GM21447 (cell line): ENCODE measurements at regions not wholly inside any gene's neighbourhood (a gene's known extent, or its start where the extent isn't known, plus 50 kb on each side); places are given as distances from the start of the nearest gene placed in this dataset.
"Not testable (repeated sequence)": the region's sequence is repeated elsewhere in the genome, so short reads cannot be mapped to it uniquely, and the experiment has no call there.

ENCODE experiments used
- ATAC-seq: cut with Tn5 transposase; IDR thresholded peaks from one replicate; pipeline ENCODE4 v1.9.1; 2021; ENCODE audit not compliant: unreplicated experiment

DNA sequence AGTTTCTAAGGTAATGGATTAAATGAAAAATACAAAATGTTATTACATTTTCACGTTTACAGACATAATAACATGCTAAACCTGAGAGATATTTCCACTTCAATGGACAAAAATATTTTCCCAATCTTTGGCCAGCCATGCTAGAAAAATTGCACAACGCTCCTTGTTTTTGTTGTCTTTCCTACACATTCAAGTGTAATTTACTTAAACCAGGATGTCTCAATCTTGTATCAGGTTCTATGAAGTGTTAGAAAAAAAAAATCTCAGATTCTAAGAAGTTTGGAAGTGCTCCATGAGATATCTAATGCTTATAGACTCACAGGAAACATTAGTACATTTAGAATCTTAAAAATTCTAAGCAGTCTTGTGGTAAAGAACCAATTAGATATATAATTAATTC, 141.8 kb upstream of the SLC35G4 start:
- no peak for ATAC-seq

DNA sequence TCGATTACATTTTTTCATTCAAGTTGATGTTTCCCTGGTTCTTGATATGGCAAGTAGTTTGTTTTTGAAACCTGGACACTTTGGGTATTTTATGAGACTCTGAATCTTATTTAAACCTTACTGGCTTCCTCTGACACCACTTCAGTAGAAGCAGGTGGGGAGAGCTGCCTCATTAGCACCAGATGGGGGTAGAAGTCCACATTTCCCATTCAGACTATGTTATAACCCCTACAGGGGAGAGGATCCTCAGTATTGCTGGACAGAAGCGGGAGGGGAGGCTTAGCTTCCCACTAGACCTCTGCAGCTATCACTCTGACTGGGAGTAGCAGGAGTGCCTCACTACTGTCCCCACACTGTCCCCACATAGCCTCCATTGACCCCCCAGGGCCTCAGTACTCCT, 145.3 kb upstream of the SLC35G4 start:
- ATAC-seq, result no peak

DNA sequence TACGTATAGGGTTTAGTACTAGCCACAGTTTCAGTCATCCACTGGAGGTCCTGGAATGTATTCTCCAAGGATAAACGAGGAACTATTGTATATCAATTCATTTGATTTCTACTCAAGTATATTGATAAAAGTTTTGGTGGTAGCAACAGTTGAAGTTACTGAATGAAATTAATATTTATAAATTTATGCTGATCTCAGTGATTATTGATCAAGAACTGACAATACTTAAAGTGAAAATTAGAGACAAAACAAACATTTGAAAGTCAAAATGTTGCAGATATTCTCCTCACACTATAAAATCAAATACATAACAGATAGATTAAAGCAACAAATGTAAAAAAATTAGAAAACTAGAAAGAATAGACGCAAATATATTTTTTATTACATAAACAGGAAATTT, 150.9 kb upstream of the SLC35G4 start:
- ATAC-seq, result no peak

DNA sequence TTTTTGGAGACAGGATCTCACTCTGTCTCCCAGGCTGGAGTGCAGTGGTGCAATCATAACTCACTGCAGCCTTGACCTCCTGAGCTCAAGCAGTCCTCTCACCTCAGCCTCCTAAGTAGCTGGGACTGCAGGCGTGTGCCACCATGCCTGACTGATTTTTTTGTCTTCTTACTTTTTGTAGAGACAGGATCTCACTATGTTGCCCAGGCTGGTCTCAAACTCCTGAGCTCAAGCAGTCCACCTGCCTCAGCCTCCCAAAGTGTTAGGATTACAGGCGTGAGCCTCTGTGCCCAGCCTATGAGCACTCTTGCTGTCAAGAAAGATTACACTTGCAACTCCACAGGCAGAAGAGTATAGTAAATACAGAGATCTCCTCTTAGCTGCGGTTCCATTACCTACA, 151.5 kb upstream of the SLC35G4 start:
- not testable (repeated sequence) for ATAC-seq

DNA sequence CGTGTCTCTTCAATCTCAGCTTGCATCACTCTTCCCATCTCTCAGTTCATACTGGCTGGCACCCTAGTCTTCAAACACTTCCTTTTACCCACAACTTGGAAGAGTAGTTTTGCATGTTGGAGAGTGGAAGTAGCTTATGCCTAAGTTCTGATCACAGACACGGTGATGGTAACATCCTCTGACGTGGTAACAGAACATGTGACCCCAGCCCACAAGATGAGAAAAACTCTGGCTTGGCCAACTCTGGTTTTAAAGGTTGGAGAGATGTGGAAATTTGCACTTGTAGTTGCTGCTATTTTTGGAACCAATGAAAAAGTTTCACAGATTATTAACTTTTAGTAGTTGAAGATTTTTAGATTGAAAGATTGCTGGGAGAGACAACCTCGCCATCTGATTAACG, 155.4 kb upstream of the SLC35G4 start:
- no peak for ATAC-seq

DNA sequence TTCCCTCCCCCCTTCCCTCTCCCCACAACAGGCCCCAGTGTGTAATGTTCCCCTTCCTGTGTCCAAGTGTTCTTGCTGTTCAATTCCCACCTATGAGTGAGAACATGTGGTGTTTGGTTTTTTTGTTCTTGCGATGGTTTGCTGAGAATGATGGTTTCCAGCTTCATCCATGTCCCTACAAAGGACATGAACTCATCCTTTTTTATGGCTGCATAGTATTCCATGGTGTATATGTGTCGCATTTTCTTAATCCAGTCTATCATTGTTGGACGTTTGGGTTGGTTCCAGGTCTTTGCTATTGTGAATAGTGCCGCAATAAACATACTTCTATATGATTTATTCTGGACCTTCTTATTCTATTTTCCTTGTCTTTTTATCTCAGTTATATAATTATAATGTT, 165.2 kb upstream of the SLC35G4 start:
- ATAC-seq, result not testable (repeated sequence)

DNA sequence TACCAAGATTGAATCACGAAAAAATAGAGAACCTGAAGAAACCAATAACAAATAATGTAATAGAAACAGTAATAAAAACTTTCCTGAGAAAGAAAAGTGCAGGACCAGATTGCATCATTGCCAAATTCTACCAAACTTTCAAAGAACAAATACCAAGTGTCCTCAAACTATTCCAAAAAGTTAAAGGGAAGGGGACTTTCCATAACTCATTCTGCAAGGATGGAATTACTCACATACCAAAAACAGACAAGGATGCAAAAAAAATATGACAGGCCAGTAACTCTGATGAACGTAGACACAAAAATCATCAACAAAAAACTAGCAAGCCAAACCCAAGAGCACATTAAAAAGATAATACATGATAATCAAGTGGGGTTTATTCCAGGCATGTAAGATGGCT, 172.3 kb upstream of the SLC35G4 start:
- no peak for ATAC-seq

DNA sequence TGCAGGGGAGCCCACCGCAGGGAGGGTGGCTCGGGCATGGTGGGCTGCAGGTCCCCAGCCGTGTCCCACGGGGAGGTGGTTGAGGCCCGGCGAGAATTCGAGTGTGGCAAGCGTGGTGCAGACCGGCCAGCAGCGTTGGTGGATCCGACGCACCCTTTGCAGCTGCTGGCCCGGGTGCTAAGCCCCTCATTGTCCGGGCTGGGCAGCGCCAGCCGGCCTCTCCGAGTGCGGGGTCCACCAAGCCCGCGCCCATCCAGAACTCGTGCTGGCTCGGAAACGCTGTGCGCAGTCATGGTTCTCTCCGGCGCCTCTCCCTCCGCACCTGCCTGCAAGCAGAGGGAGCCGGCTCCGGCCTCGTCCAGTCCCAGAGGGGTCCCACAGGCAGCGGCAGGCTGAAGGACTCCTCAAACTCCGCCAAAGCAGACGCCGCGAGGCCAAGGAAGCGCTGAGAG, 177.0 kb upstream of the SLC35G4 start:
- no peak for ATAC-seq

DNA sequence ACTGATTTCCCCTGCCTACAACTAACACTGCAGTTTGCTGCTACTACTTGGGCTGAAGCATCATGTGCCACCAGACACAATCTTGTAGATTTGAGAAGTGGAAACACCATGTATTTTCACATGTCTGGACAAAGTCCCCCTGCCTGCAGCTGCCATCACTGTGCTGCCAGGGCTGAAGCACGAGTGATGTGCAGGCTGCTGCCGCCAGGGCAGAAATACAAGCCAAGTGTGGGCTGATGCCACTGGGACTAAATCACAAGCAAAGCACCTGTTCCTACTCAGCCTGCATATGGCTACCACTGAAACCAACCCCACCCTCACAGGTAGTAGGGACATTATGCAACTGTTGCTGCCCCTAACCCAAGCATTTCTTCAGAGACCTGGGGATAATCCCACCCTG, 179.5 kb upstream of the SLC35G4 start:
- ATAC-seq, result no peak

DNA sequence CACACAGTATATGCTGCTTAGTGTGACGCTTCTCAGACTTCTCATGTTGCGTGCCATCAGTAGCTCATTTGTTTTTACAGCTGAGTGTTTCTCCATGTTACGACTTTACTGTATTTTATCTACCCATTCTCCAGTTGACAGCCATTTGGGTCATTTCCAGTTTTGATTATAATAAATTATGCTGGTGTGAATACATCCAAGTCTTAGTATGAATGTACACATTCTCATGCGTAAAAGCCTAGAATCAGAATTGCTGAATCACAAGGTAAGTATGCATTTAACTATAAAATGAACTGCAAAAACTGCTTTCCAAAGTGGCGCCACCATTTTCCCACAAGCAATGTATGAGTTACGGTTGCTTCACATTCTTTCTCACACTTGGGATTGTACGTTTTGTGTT, 184.2 kb upstream of the SLC35G4 start:
- no peak for ATAC-seq

DNA sequence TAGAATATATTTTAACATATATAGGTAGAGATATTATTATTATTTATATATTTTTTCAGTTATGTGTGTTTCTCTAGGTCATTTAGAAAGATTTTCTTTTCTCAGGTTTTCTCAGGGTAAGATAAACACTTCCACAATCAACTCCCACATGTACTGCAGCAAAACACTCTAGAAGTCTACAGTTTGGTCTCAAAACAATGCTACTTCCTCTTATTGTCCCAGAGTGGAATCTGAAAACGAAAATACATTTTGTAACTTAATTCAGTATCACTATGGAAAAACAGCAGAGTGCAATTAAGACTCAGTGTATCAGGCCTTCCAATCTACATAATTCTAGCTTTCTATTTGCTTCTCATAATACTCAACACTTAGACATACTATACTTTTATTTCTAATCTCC, 190.1 kb upstream of the SLC35G4 start:
- ATAC-seq, result no peak

DNA sequence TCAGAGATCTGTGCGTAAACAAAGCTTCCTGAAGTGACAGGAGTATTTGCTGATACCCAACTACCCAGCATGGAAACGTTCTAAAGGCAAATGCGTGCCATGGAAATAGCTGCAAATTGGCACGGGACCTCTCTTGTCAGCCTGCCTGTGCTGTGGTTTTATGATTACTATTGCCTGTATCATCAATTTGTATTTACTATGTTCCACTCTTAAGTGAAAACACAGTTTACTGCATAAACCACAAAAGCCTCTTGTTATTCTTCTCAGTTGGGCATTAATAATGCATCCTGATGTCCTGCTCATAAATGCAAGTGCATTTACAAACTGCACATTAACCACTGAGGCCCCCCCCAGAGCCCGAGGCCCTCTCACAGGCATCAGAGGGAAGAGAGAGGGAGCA, 196.6 kb upstream of the SLC35G4 start:
- no peak for ATAC-seq

DNA sequence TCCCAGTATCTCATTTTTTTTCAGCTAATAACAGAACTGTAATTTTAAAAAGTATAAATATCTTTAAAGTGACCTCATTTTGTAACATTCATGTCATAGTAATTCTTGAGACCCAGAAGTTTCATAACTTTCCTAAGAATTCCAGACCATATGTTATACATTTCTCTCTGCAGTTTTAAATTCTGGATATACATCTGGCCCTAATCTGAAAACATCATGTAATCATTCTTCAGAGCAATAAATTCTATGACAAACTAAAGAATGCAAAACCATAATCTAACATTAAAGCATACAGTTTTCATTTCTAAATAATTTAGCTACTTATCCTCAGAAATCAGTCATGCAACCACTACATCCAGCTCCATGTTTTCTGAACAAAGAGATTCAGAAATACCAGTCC, 198.3 kb upstream of the SLC35G4 start:
- no peak for ATAC-seq

DNA sequence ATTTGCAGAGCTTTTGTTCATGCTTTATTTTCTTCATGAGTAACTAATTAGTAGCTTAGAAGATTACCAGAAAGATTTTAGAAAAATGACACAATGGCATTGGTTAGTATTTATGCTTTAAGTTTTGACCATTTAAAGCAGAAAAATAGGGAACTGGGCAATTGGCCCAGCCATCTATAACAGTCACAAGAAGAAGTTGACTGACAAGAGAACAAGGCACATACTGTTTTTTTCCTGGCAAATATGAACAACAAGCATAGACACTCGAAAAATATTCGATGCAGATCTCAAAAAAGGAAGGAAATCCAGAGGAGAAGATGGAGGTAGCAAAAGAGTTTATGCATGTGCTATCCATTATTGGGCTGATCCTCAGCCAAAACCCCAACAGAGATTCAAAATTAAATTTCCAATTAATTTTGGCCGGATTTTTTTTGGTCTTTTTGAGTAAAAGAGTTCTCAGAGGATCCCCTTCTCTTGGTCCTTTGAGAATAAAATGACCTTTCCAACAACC, 200.8 kb upstream of the SLC35G4 start:
- no peak for ATAC-seq

DNA sequence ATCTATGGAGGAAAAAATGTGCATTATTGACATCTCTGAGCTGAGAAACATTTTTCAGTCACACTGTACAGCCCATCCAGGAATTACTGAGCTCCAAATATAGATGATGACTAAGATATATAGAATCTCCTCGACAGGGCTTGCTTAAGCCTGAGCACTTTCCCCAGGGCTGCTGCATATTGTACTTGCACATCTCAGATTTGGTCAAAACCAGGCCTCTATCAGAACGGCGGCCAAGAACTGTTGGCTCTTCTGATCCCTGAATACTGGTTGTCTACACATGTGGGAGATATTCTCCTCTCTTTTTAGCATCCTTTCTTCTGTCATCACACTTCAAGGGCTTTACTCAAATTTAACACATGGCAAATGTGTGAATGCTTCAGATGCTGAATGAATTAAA, 201.5 kb upstream of the SLC35G4 start:
- ATAC-seq, result no peak

DNA sequence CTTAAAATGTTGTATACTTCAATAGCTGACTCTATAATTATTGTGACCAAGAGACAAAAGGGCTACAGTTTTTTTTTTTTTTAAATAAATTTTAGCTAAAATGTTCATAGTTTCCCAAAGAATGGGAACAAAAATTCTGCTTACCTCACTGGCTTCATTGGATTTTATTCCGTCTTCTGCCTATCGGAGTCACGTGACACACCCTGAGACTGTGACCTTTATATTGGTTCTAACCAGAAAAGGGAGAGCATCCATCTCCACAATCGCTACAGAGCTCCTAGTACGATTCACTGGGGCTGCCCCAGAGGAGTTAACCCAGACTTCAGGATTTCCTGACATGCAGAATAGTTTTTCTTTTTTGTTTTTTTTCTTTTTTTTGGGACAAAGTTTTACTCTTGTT, 203.6 kb upstream of the SLC35G4 start:
- ATAC-seq, result no peak

DNA sequence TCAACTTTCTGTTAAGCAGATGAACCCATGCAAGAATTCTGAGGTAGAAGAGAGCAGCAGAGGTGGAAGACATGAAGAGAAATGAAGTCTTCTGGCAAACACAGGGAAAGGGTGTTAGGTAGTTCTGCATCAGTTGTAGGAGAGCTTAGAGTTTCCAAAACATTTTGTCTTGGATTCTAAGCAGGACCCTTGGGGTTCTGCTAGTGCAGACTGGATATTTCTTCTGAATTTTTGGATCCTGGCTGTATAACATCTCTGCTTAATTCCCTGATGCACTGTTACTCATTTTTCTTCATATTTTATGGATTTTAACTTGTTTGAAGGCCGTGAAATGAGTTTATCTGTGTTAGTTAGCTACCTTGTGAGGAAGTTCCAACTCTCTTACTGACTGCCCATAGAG, 208.7 kb upstream of the SLC35G4 start:
- ATAC-seq, result no peak

DNA sequence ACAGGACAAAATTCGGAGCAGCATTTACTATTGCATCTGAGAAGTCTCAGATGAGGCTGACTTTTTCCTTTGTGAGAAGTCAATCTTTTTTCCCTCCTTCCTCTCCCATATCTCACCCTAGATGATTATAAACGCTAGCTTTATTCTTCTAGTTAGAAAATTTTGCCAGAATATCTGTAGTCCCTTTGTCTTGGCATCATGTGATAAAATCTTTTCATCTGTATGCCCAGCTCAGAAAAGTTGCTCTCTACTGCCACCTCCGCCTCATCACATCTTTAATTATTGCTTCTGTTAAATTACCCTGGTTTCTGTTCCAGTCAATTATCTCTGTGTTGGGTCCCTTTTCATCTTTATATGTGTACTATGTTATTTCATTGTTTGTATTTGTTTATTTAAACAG, 210.8 kb upstream of the SLC35G4 start:
- ATAC-seq, result no peak

DNA sequence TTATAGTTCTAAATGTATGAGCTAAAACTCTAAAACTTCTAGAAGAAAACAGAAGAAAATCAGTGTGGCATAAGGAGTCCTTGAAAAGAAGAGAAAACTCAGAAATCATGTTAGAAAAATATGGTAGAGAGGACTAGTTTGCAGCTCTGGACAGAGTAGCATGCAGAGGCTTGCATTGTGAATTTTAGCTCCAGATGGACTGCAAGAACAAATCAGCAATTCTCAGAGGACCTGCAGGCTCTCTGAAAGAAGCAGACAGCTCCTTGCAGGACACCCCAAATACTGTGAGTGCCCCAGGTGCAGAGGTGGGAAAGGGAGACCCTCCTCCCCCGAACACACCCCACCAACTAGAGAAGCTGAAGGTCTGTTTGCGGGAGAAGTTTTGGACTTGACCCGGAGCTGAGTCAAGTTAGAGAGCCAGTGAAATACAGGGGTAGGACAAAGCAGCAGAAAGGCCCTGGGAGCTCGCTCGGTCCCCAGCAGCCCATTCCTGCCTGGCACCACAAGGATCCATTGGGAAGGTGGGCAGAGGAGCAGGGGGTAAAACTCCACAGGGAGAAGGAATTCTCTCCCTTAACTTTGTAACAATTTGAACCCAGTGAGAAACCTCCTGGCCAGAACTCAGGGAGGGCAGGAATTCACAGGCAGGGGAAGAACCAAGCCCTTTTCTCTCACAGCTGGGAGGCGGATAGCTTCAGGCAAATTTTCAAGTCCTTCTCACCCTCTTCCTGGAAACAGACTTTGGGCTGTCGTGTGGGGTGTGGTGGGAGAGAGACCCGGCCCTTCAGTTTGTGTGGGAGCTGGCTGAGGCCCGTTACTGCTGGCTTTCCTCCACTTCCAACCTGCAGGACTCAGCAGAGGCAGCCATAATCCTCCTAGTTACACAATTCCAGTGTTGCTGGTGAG, 216.2 kb upstream of the SLC35G4 start:
- ATAC-seq, result no peak

DNA sequence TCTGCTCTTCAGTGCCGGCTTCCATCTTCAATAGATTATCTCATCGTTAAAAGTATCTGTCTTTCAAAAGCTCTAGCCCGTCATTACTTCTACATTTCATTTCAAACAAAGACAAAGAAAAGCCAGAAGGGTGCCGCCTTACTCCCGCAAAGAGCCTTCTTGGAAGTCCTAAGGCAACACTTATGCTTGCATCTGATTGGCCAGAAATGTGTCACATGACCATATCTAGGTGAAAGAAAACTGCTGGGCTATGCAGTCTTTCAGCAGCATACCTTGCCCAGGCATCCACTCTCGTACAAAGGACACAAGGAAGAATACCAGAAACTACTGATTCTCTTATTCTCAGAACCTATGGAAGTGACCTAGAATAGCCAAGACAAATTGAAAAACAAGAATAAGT, 217.1 kb upstream of the SLC35G4 start:
- no peak for ATAC-seq

DNA sequence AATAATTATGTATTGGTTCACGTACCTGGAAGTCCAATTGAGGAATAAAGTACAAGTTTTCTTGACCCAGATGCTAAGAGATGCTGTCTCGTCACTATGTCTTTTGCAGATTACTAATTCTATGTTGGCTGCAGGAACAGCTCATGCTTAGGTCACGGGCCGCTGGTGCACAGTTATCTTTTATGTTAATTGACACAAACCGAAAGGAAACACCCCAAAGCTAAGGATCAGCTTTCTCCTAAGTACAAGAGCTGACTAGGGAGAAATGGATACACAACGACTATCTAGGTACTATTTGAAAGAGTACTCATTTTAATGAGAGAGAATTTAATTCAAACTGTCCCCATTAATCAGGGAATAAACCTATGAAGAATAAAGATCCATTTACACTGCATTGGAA, 217.7 kb upstream of the SLC35G4 start:
- no peak for ATAC-seq

DNA sequence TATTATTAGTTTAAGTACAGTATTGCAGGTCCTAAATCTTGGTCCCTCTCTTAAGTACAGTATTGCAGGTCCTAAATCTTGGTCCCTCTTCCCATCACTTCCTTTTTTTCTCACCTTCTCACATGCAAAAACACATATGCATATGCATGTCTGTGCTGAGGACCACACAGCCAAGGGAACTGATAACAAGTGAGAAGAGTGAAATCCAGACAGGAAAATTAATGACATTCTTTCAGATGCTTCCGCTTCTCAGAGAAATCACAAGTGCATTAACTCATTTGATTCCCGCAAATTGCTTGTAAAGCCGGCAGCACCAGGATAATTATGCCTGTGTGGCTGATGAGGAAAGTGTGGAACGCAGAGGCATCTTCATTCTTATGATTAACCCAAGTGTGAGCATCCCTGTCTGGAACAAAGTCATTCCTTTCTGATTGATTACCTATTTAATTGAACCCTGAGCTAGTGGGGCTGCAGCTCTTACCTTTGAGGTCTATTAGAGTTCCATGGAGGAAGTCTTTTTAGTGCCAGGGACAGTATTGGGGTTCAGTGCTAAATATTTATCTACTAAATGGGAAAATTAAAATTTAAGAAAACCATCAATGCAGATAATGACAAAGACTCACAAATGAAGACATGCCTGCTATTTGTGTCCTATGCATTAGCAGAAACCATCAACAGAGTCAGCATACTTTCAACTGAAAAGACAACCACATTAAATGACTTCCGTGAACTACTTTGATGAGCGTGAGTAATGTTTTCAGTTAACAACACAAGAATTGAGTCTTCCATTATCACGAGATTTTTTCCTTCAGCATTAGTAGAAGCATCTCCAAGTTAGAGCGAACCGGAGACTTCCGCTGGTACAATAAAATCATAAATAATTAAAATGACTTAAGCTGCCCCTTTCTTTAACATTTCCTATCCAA, 220.4 kb upstream of the SLC35G4 start:
- no peak for ATAC-seq
